NCI-H82 treated with DMSO at 0.1 percent for 48 hours (cell line): ENCODE measurements at regions not wholly inside any gene's neighbourhood (a gene's known extent, or its start where the extent isn't known, plus 50 kb on each side); places are given as distances from the start of the nearest gene placed in this dataset.

Source experiments
- DNase-seq: peaks from one replicate; lab custom pipeline; 2025; ENCODE audit not compliant: unreplicated experiment; lab: John Stamatoyannopoulos, UW

GRCh38 chr9:111197256-111197655 is 132.8 kb downstream of the OR2K2 start:
- no peak for DNase-seq

GRCh38 chr9:111195766-111196165 is 134.3 kb downstream of the OR2K2 start:
- DNase-seq, result no peak

- no peak for DNase-seq
Measured at GRCh38 chr9:111193095-111193494, 136.9 kb downstream of the OR2K2 start.

GRCh38 chr9:111192650-111193049 is 137.4 kb downstream of the OR2K2 start:
- no peak for DNase-seq

GRCh38 chr9:111190347-111190746 is 139.7 kb downstream of the OR2K2 start:
- DNase-seq, result no peak

- no peak for DNase-seq
Measured at GRCh38 chr9:111187376-111187775, 142.6 kb downstream of the OR2K2 start.

GRCh38 chr9:111186021-111186530 is 143.9 kb downstream of the OR2K2 start:
- DNase-seq, result no peak

- no peak for DNase-seq
Measured at GRCh38 chr9:111180811-111181210, 142.5 kb upstream of the LPAR1 start.

- DNase-seq, result no peak
Measured at GRCh38 chr9:111179577-111179976, 141.3 kb upstream of the LPAR1 start.

- DNase-seq, result no peak
Measured at GRCh38 chr9:111178331-111179055, 140.2 kb upstream of the LPAR1 start.

- no peak for DNase-seq
Measured at GRCh38 chr9:111176511-111176910, 138.2 kb upstream of the LPAR1 start.

GRCh38 chr9:111175350-111175749 is 137.1 kb upstream of the LPAR1 start:
- DNase-seq, result no peak

- no peak for DNase-seq
Measured at GRCh38 chr9:111167341-111167740, 129.1 kb upstream of the LPAR1 start.

GRCh38 chr9:111163716-111164389 is 125.6 kb upstream of the LPAR1 start:
- no peak for DNase-seq

- DNase-seq, result no peak
Measured at GRCh38 chr9:111162026-111162425, 123.8 kb upstream of the LPAR1 start.

GRCh38 chr9:111161015-111161415 is 122.7 kb upstream of the LPAR1 start:
- no peak for DNase-seq

- no peak for DNase-seq
Measured at GRCh38 chr9:111158999-111159398, 120.7 kb upstream of the LPAR1 start.

- DNase-seq, result no peak
Measured at GRCh38 chr9:111158363-111158762, 120.1 kb upstream of the LPAR1 start.

- no peak for DNase-seq
Measured at GRCh38 chr9:111154081-111154562, 115.9 kb upstream of the LPAR1 start.

- no peak for DNase-seq
Measured at GRCh38 chr9:111152614-111153406, 114.5 kb upstream of the LPAR1 start.

GRCh38 chr9:111151537-111151936 is 113.3 kb upstream of the LPAR1 start:
- DNase-seq, result no peak

GRCh38 chr9:111150181-111150580 is 111.9 kb upstream of the LPAR1 start:
- DNase-seq, result no peak
